Myocyte (in vitro differentiated cells): ENCODE measurements at regions not wholly inside any gene's neighbourhood (a gene's known extent, or its start where the extent isn't known, plus 50 kb on each side); places are given as distances from the start of the nearest gene placed in this dataset.

ENCODE experiments used
- DNase-seq: peaks from one replicate; pipeline ENCODE4 v3.0.0-alpha.2; 2012; ENCODE audit warnings: low read depth

GRCh38 chr10:78744491-78745090 is 324.2 kb upstream of the ZMIZ1 start:
- peak; percentile 67 for DNase-seq

- peak; percentile 17 for DNase-seq
Observed at GRCh38 chr10:78745441-78745840, 323.3 kb upstream of the ZMIZ1 start.

- DNase-seq = no peak
Observed at GRCh38 chr10:78746155-78746763, 322.5 kb upstream of the ZMIZ1 start.

GRCh38 chr10:78747401-78748234 is 321.1 kb upstream of the ZMIZ1 start:
- peak; percentile 42 for DNase-seq

GRCh38 chr10:78748235-78748533 is 320.6 kb upstream of the ZMIZ1 start:
- no peak for DNase-seq

GRCh38 chr10:78749200-78749599 is 319.6 kb upstream of the ZMIZ1 start:
- no peak for DNase-seq

- no peak for DNase-seq
Observed at GRCh38 chr10:78749898-78750297, 318.9 kb upstream of the ZMIZ1 start.

- DNase-seq = no peak
Observed at GRCh38 chr10:78750418-78750817, 318.3 kb upstream of the ZMIZ1 start.

GRCh38 chr10:78751716-78752115 is 317.1 kb upstream of the ZMIZ1 start:
- DNase-seq = no peak

- DNase-seq = no peak
Observed at GRCh38 chr10:78752221-78752620, 316.5 kb upstream of the ZMIZ1 start.

GRCh38 chr10:78752708-78753107 is 316.1 kb upstream of the ZMIZ1 start:
- no peak for DNase-seq

- peak; percentile 24 for DNase-seq
Observed at GRCh38 chr10:78754269-78755062, 314.3 kb upstream of the ZMIZ1 start.

- DNase-seq = peak; percentile 45
Observed at GRCh38 chr10:78755063-78755701, 313.6 kb upstream of the ZMIZ1 start.

GRCh38 chr10:78755877-78756455 is 312.8 kb upstream of the ZMIZ1 start:
- no peak for DNase-seq

- peak; percentile 79 for DNase-seq
Observed at GRCh38 chr10:78756604-78757343, 312.0 kb upstream of the ZMIZ1 start.

- DNase-seq = peak; percentile 12
Observed at GRCh38 chr10:78757344-78757925, 311.3 kb upstream of the ZMIZ1 start.

GRCh38 chr10:78758176-78758575 is 310.6 kb upstream of the ZMIZ1 start:
- DNase-seq = no peak

- DNase-seq = no peak
Observed at GRCh38 chr10:78759456-78760120, 309.2 kb upstream of the ZMIZ1 start.
